ENCODE measurements at regions not wholly inside any gene's neighbourhood (a gene's known extent, or its start where the extent isn't known, plus 50 kb on each side); places are given as distances from the start of the nearest gene placed in this dataset.

- Mint-ChIP-seq H3K36me3 (no peaks in the 10 kb centered on the region), H3K9me3 (peaks cover 0 to 3% (median 0%) of the 10 kb centered on the region in 7 donors), H3K4me3 (no peak overlapping the region), H3K27me3 (ENCODE audit: low read depth in 3 of 3) (peaks cover 42 to 59% (median 45%) of the 10 kb centered on the region in 3 donors), H3K27ac (no peak overlapping the region), H3K4me1 (peaks cover 2% of the 10 kb centered on the region)
- H3K4me3 ChIP-seq (replicated peaks in 1 of 3; ENCODE audit: low read depth in 2 of 3, low read length in 3 of 3), result no peak overlapping the region
- H3K36me3 ChIP-seq (replicated peaks in 1 of 2; ENCODE audit: control insufficient read depth in 1 of 2, insufficient read depth in 2 of 2, low read length in 2 of 2), result no peaks in the 10 kb centered on the region
- 29% methylated on average over 17 of the region's 25 CpGs for WGBS (ENCODE audit: insufficient coverage)
- H2AFZ ChIP-seq (ENCODE audit: insufficient read depth, low read depth, low read length, poor library complexity, severe bottlenecking), result no peak overlapping the region
- peak in 1 of 3 donors; percentile 2 for DNase-seq
- peaks cover 3 to 36% of the 10 kb centered on the region in 2 donors for H3K27me3 ChIP-seq (ENCODE audit: control insufficient read depth in 2 of 2, insufficient read depth in 2 of 2, low read length in 2 of 2)
- no peak for TF ChIP-seq CTCF (IDR thresholded peaks at IDR 0.05)
- H3K9ac ChIP-seq (ENCODE audit: insufficient read depth, low read length, poor library complexity, severe bottlenecking), result no peak overlapping the region
- no peaks in the 10 kb centered on the region for H3K79me2 ChIP-seq (ENCODE audit: insufficient read depth, low read length)
- intact Hi-C loops (cut with micrococcal nuclease), result no loop called here
- H3K27ac ChIP-seq (ENCODE audit: low read depth in 1 of 2, low read length in 2 of 2), result no peak overlapping the region
- no peak overlapping the region for H3K4me2 ChIP-seq (replicated peaks; ENCODE audit: extremely low read depth, low read length, poor library complexity, severe bottlenecking)
- H4K20me1 ChIP-seq (ENCODE audit: insufficient read depth, low read length), result no peaks in the 10 kb centered on the region
- no peaks in the 10 kb centered on the region for H3K4me1 ChIP-seq (ENCODE audit: control insufficient read depth in 1 of 2, insufficient read depth in 2 of 2, low read length in 2 of 2)
- no peaks in the 10 kb centered on the region for H3K9me3 ChIP-seq (replicated peaks in 1 of 2; ENCODE audit: control insufficient read depth in 1 of 2, insufficient read depth in 1 of 2, low read length in 2 of 2)
Observed at GRCh38 chr5:1673042-1673677, 126.5 kb downstream of the MRPL36 start.

GRCh38 chr5:1672396-1672795 is 127.2 kb downstream of the MRPL36 start:
- Mint-ChIP-seq H3K27ac (no peak overlapping the region), H3K4me3 (peak overlapping the region in 1 of 2 donors; percentile 40), H3K4me1 (peaks cover 2% of the 10 kb centered on the region), H3K36me3 (no peaks in the 10 kb centered on the region), H3K9me3 (peaks cover 0 to 3% (median 0%) of the 10 kb centered on the region in 7 donors), H3K27me3 (ENCODE audit: low read depth in 3 of 3) (peaks cover 44 to 64% (median 47%) of the 10 kb centered on the region in 3 donors)
- TF ChIP-seq CTCF (IDR thresholded peaks at IDR 0.05), result no peak
- Histone ChIP-seq H3K4me1 (ENCODE audit: control insufficient read depth in 1 of 2, insufficient read depth in 2 of 2, low read length in 2 of 2) (no peaks in the 10 kb centered on the region), H3K9me3 (replicated peaks in 1 of 2; ENCODE audit: control insufficient read depth in 1 of 2, insufficient read depth in 1 of 2, low read length in 2 of 2) (no peaks in the 10 kb centered on the region), H2AFZ (ENCODE audit: insufficient read depth, low read depth, low read length, poor library complexity, severe bottlenecking) (no peak overlapping the region), H3K36me3 (replicated peaks in 1 of 2; ENCODE audit: control insufficient read depth in 1 of 2, insufficient read depth in 2 of 2, low read length in 2 of 2) (no peaks in the 10 kb centered on the region), H3K4me3 (replicated peaks in 1 of 3; ENCODE audit: low read depth in 2 of 3, low read length in 3 of 3) (no peak overlapping the region), H4K20me1 (ENCODE audit: insufficient read depth, low read length) (no peaks in the 10 kb centered on the region), H3K9ac (ENCODE audit: insufficient read depth, low read length, poor library complexity, severe bottlenecking) (no peak overlapping the region), H3K27me3 (ENCODE audit: control insufficient read depth in 2 of 2, insufficient read depth in 2 of 2, low read length in 2 of 2) (peaks cover 7 to 43% of the 10 kb centered on the region in 2 donors), H3K27ac (ENCODE audit: low read depth in 1 of 2, low read length in 2 of 2) (no peak overlapping the region), H3K79me2 (ENCODE audit: insufficient read depth, low read length) (no peaks in the 10 kb centered on the region), H3K4me2 (replicated peaks; ENCODE audit: extremely low read depth, low read length, poor library complexity, severe bottlenecking) (no peak overlapping the region)
- WGBS (ENCODE audit: insufficient coverage), result 78% methylated on average over 14 of the region's 14 CpGs
- intact Hi-C loops (cut with micrococcal nuclease), result no loop called here
- no peak for DNase-seq

Measured in CD14-positive monocyte (primary cell).